A673 (cell line): ENCODE measurements at regions not wholly inside any gene's neighbourhood (a gene's known extent, or its start where the extent isn't known, plus 50 kb on each side); places are given as distances from the start of the nearest gene placed in this dataset.

ENCODE experiments used
- CTCF ChIP-seq: fragments of 300-800, 200-600 bp; sonication (generic); conservative IDR thresholded peaks from 2 replicates; pipeline ENCODE4 v1.5.1; 2017; ENCODE audit warnings: low read depth, mild to moderate bottlenecking, antibody characterized with exemption, low read length, moderate library complexity, mixed read lengths
- EZH2 ChIP-seq: fragments of 200-600 bp; sonication (generic); IDR thresholded peaks from 2 replicates; pipeline ENCODE4 v1.6.1; 2017; ENCODE audit warnings: borderline replicate concordance, low read depth, mild to moderate bottlenecking, mixed read lengths, antibody characterized with exemption, low read length; ENCODE audit not compliant: poor library complexity, severe bottlenecking

- TF ChIP-seq CTCF (no peak), EZH2 (no peak)
These were observed 101.6 kb upstream of the TARDBP start for GRCh38 chr1:10910681-10911489.
